GM21619 (cell line): ENCODE measurements at regions not wholly inside any gene's neighbourhood (a gene's known extent, or its start where the extent isn't known, plus 50 kb on each side); places are given as distances from the start of the nearest gene placed in this dataset.
A peak's percentile ranks its signal among the peaks of the same experiment; 100 is the strongest.
"Not testable (repeated sequence)": the region's sequence is repeated elsewhere in the genome, so short reads cannot be mapped to it uniquely, and the experiment has no call there.

ENCODE experiments used
- ATAC-seq: cut with Tn5 transposase; IDR thresholded peaks from one replicate; pipeline ENCODE4 v1.9.1; 2021; ENCODE audit not compliant: unreplicated experiment

DNA sequence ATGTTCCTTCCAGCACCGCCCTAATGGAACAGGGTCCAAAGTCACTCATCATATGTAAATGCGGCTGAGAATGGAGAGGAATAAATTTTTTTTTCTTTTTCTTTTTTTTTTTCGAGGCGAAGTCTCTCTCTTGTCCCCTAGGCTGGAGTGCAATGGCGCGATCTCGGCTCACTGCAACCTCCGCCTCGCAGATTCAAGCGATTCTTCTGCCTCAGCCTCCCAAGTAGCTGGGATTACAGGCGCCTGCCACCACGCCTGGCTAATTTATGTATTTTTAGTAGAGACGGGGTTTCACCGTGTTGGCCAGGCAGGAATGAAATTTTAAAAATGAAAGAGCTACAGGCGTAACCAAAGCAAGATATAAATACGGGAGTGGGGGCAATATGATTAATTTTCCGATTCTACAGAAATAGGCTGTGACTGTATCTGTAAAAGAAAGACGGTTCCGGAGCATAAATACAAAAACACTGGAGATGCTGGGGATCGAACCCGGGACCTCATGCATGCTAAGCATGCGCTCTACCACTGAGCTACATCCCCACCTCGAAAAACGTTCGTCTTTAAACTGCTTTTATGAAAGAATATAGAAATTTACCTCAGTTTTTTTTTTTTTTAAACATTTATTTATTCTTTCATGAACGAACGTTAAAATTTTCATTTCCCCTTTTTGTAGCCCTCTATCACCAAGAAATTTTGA is 132.2 kb downstream of the GPX5 start:
- ATAC-seq, result peak; percentile 64

DNA sequence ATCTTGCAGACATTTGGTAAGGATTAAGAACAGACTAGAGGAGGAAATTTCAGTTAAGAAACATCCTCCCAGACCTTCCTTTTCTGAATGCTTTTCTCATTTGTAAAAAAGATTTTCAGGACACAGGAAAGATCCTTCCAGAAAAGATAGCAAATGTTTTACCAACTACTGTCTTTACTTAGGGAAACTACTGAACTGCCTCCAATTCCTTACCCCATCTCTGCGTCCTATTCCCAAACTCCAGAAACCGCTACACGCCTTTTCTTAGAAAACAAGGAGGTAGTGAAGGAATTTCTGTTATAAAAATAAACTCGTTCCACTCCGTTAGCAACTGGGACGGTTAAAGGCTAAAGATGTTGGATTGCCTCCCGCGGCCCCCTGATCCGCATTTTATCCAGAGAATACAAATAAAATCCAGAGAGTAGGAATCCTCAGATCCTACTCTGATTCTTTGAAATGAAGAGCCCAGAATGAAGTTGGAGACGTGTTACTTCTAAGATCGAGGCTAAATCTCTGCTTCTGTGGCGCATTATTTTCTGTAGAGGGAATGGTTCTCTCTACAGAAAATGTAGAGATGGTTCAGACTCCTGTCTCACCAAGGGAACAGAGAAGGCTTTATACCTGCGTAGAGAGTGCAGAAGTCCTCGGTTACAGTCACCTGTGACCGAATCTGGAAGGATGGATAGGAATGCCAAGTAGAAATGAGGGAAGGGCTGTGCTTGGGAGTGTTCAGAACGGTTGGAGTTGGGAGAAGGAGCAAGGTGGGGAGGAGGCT is 133.0 kb downstream of the GPX5 start:
- peak; percentile 10 for ATAC-seq

DNA sequence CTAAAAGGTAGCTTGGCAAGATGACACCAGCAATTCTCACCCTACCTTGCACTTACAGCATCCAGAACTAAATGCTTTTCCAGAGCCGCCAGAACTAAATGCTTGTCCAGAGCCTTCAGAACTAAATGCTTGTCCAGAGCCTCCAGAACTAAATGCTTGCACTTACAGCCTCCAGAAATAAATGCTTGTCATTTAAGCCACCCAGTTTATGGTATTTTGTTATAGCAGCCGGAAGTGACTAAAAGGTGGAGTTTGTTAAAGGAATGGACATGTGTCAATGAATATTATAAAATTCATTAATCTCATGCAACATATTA is 133.5 kb downstream of the GPX5 start:
- no peak for ATAC-seq

DNA sequence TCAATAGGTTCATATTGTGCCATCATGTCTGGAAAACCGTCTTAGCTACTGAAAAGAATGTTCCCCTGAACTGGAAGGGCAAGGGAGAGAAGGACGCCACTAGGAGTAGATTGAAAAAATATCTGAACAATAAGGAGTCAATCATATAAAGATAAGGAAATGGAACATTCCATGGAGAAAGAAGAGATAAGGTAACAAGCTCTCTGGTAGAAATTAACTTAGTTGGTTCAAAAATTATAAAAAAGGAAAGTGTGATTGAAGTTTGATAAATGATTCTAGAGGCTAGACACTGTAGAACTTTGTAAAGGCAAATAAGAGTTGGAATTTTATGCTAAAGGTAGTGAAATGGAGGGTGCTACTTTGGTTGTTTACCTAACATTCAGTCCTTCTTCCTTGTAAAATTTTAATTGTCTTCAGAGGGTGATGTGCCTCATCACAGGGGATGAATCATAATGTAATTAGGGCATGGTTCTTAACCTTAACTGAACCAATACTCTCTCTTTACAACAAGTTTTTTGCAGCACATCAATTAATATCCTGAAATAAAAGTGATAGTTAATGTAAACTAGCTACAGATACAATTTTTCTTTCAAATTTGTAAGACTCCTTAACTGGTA is 135.5 kb downstream of the GPX5 start:
- no peak for ATAC-seq

DNA sequence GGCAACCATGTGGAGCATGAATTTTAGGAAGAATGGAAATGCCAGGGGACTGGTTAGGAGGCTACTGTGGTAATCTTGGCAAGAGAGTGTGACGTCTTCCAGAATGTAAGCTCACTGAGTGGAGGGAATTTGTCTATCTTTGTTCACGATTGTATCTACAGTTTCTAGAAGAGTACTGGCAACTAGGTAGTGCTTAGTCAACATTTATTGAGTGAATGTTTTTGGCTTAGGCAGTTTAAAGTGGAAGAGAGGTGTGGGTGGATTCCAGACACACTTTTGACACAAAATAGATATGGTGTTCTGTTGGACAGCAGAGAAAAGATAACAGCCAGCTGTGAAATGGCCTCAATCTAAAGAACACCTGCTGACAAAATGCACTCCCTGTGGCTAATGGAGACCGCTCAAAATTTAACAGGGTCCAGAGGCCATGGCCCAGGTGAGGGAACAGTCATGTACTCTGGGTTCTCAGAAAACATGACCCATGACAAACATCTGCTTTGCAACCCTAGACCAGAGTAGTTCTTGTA is 139.3 kb downstream of the GPX5 start:
- no peak for ATAC-seq

DNA sequence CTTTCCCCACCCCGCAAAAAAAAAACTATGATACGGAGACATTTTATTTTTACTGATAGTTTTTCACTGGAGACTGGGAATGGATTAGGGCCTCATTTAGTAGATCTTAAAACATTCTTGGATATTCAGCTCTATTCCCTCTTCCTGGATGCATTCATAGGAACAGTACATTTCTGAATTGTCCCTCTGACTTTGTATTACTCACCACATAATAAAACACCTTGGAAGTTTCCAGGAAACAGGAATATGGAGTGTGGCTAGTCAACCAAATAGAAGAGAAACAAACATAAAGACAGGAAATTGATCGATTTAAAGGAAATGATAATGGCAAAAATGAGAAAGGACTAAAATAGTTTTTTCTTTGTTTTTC is 147.7 kb downstream of the GPX5 start:
- ATAC-seq, result no peak

DNA sequence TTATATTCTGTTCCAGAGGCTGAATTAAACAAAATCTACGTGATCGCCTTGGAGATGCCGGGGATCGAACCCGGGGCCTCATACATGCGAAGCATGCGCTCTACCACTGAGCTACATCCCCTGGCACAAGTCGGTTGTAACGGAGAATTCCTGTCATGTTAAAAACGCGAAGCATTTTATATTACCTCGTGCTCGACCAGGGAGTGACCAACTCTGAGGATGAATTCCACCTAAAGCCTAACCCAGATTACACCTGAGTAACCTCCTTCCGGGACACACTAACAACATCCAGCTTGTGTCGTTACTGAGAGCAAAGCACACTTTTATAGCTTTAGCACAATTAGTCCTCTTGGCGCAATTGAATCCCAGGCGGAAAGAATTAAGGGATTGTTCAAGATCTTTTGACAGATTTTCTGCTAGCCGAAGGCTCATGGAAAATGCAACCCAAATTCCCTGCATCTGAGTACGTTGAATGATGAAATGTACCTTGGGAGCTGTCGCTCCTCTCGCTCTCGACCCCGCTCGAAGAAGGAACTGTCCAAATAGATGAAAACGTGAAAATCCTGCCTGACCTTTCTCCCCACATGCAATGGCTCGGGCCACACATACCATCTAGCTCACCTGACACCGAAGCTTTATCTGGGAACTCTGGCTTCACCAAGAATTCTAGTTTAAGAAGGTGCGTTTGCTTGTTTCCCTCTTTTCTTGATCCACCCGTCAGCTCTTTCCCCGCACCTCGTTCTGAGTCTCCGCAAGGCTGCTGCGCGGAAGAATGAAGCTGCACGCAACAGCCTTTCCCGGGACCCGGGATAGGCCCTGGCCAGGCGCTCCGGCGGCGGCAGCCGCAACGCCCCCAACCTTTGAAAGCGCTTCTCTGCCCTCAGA is 148.3 kb downstream of the GPX5 start:
- ATAC-seq, result no peak

DNA sequence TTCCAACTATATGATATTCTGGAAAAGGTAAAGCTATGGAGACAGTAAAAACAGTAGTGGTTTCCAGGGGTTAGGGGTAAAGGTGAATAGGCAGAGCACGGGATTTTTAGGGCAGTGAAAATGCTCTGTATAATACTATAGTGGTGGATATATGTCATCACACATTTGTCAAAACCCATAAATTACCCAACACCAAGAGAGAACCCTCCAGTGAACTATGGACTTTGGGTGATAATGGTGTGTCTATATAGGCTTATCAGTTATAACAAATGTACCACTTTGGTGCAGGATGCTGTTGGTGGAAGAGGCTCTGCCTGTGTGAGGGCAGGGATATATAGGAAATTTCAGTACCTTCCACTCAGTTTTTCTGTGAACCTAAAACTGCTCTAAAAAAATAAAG is 149.9 kb downstream of the GPX5 start:
- ATAC-seq, result no peak

DNA sequence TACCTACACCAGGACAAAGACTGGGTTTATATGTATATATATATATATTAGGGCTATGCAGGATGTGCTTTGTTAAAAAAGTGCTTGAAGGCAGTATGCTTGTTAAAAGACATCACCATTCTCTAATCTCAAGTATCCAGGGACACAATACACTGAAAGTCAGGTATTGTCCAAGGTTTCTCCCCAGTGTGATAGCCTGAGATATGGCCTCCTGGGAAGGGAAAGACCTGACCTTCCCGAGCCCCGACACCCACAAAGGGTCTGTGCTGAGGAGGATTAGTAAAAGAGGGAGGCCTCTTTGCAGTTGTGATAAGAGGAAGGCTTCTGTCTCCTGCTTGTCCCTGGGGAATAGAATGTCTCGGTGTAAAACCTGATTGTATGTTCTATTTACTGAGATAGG is 156.9 kb downstream of the GPX5 start:
- no peak for ATAC-seq

DNA sequence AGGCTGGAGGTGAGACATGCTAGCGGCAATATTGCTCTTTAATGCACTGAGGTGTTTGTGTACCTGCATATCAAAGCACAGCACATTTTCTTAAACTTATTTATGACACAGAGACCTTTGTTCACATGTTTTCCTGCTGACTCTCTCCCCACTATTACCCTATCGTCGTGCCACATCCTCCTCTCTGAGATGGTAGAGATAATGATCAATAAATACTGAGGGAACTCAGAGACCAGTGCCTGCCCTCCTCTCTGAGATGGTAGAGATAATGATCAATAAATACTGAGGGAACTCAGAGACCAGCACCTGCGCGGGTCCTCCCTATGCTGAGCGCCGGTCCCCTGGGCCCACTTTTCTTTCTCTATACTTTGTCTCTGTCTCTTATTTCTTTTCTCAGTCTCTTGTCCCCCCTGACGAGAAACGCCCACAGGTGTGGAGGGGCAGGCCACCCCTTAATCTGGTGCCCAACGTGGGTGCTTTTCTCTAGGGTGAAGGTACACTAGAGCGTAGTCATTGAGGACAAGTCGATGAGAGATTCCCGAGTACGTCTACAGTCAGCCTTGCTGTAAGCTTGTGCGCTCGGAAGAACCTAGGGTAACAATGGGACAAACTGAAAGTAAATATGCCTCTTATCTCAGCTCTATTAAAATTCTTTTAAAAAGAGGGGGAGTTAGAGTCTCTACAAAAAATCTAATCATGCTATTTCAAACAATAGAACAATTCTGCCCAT is 157.4 kb downstream of the GPX5 start:
- ATAC-seq, result not testable (repeated sequence)

DNA sequence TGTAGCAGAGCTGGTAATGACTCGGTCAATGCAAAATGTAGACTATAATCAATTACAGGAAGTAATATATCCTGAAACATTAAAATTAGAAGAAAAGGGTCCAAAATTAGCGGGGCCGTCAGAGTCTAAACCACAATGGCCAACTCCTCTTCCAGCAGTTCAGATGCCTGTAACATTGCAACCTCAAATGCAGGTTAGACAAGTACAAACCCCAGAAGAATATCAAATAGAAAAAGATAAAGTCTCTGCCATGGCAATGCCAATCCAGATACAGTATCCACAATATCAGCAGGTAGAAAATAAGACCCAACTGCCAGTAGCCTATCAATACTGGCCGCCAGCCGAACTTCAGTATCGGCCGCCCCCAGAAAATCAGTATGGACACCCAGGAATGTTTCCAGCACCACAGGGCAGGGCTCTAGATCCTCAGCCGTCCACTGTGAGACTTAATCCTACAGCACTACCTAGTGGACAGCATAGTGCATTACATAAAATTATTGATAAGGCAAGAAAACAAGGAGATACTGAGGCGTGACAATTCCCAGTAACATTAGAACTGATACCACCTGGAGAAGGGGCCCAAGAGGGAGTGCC is 158.4 kb downstream of the GPX5 start:
- no peak for ATAC-seq

DNA sequence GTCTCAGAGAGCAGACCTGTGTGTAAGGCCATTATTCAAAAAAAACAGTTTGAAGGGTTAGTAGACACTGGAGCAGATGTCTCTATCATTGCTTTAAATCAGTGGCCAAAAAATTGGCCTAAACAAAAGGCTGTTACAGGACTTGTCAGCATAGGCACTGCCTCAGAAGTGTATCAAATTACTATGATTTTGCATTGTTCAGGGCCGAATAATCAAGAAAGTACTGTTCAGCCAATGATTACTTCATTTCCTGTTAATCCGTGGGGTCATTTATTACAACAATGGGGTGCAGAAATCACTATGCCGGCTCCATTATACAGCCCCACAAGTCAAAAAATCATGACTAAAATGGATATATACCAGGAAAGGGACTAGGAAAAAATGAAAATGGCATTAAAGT is 160.3 kb downstream of the GPX5 start:
- ATAC-seq, result not testable (repeated sequence)

DNA sequence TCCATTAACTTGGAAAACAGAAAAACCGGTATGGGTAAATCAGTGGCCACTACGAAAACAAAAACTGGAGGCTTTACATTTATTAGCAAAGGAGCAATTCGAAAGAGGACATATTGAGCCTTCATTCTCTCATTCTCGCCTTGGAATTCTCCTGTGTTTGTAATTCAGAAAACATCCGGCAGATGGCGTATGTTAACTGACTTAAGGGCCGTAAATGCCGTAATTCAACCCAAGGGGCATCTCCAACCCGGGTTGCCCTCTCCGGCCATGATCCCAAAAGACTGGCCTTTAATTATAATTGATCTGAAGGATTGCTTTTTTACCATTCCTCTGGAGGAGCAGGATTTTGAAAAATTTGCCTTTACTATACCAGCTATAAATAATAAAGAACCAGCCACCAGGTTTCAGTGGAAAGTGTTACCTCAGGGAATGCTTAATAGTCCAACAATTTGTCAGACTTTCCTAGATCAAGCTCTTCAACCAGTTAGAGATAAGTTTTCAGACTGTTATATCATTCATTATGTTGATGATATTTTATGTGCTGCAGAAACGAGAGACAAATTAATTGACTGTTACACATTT is 160.9 kb downstream of the GPX5 start:
- not testable (repeated sequence) for ATAC-seq

DNA sequence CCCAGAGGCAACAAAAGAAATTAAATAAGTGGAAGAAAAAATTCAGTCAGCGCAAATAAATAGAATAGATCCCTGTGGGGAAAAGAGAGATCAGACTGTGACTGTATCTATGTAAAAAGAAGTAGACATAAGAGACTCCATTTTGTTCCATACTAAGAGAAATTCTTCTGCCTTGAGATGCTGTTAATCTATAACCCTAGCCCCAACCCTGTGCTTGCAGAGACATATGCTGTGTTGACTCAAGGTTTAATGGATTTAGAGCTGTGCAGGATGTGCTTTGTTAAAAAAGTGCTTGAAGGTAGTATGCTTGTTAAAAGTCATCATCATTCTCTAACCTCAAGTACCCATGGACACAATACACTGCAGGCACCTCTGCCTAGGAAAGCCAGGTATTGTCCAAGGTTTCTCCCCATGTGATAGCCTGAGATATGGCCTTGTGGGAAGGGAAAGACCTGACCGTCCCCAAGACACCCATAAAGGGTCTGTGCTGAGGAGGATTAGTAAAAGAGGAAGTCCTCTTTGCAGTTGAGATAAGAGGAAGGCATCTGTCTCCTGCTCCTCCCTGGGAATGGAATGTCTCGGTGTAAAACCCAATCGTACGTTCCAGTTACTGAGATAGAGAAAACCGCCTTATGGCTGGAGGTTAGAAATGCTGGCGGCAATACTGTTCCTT is 161.8 kb downstream of the GPX5 start:
- not testable (repeated sequence) for ATAC-seq

DNA sequence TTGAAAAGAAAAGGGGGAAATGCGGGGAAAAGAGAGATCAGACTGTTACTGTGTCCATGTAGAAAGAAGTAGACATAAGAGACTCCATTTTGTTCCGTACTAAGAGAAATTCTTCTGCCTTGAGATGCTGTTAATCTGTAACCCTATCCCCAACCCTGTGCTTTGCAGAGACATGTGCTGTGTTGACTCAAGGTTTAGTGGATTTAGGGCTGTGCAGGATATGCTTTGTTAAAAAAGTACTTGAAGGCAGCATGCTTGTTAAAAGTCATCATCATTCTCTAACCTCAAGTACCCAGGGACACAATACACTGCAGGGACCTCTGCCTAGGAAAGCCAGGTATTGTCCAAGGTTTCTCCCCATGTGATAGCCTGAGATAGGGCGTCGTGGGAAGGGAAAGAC is 166.3 kb downstream of the GPX5 start:
- not testable (repeated sequence) for ATAC-seq

DNA sequence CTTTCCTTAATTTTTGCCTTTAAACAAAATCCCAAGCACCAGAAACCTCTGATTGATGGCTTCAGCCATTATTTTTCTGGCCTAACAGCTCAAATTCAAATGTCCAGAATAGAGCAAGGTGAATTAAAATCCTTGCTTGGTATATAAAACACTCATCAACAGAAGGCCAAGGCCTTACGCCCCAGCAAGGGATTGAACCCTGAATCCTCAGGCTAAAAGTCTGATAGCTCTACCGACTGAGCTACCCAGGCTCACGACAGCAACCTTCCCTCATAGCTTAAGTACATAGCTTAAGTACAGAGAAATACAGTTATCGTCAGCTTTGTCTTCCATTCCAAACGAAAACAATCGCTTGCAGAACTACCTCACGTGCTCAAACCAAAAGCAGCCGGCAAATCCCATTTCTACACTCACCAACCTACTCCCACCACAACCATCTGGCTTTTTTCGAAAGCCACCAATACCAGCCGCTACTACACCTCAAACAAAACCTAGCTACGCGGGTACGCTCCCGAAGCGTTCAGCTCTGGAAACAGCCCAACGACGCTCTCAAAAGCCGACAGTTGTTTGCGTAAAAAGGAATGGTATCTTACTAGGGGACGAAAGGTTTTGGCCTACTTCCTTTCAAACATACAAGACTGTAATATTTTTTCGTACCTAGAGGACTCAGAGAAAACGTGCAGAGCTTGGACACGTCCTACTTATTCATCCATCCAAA is 167.5 kb downstream of the GPX5 start:
- ATAC-seq, result no peak

DNA sequence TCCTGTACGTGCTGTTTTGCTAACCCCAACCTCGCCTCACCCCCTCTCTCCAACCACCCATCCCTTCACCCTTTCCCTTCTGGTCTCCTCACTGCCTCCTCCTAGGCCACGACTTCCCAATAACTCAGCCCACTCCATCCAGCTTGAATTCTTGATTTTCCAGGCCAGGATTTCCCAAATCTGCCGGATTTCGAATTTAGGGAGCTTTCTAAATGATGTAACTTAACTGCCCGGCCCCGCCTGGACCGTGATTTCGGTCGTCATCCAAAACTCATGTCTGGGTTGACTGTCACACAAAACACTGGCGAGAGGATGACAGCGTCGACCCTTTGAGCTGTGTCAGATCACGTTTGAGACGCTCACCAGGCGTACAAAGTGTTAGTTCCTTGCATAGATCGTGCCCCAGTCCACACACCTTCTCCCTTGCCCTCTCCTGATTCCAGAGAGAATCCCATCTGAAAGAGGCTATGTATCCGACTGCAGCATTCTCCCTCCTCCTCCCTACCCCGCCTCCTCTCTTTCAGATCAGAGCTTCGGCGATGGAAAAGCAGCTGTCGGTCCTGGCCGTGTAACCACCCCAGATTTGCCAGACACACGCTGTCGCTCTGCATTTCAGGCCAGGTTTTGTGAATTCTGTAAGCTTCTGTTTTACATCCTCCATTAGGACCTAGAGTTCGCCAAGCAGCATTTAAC is 168.2 kb downstream of the GPX5 start:
- ATAC-seq, result no peak

DNA sequence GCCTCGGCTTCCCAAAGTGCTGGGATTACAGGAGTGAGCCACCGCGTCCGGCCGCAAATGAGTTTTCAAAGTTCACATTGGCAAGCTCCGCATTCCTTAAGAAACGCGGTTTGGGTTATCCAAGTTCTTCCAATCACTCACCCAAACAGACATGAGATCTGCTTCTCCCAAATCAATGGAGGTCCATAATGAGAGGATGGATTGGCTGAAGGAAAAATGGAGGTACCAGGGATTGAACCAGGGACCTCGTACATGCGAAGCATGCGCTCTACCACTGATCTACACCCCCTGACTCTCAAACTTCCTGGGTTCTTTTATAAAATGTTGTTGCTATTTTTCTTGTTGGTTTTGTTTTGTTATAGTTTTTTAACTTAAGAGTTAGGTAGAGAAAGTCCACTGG is 170.0 kb downstream of the GPX5 start:
- no peak for ATAC-seq
